Right lobe of liver (tissue), 4 donors: ENCODE measurements at regions not wholly inside any gene's neighbourhood (a gene's known extent, or its start where the extent isn't known, plus 50 kb on each side); places are given as distances from the start of the nearest gene placed in this dataset.

ENCODE experiments used
- POLR2A ChIP-seq: fragments of 450-650 bp; IDR thresholded peaks from one replicate; pipeline ENCODE4 v1.6.1; 2017; ENCODE audit warnings: antibody characterized with exemption, mild to moderate bottlenecking
- TF ChIP-seq, protein P1 (sequence below), 4 donors: fragments of 200-600 bp in 3 of 4; fragments of 450-650 bp in 1 of 4; IDR thresholded peaks; one replicate each; pipeline versions ENCODE4 v1.5.1 to v1.8.0; 2016 to 2022; ENCODE audit warnings: antibody characterized with exemption in 4 of 4, mild to moderate bottlenecking in 2 of 4
- donor health status: DM: no; HTN: no; CAD: no.
- donor health status: DM: no; HTN: no; CAD: no.
- donor health status: DM: no; HTN: yes; CAD: no.

DNA sequence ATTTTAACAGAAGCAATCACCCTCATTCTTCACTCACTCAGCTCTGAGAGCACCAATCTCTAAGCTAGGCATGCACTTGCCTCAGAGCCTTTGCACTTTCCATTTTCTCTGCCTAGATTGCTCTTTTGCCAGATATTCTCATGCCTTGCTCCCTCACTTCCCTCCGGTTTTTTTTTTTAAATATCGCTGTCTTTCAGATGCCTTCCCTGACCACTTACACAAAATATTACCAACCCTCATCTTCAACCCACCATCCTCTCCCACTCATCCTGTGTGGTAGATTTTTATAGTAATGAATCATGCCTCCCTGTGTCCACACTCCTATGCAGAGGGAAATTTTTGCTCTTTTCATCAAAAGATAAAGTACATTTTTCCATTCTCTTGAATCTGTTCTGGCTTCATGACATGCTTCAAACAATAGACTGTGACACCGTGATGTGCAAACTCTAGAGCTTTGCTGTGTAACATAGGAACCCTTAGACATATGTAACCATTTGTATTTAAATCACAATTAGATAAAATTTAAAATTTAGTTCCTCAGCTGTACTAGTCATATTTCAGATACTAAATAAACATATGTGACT is 437.1 kb downstream of the UTRN start:
- TF ChIP-seq POLR2A = no peak
- TF ChIP-seq, protein P1, sequence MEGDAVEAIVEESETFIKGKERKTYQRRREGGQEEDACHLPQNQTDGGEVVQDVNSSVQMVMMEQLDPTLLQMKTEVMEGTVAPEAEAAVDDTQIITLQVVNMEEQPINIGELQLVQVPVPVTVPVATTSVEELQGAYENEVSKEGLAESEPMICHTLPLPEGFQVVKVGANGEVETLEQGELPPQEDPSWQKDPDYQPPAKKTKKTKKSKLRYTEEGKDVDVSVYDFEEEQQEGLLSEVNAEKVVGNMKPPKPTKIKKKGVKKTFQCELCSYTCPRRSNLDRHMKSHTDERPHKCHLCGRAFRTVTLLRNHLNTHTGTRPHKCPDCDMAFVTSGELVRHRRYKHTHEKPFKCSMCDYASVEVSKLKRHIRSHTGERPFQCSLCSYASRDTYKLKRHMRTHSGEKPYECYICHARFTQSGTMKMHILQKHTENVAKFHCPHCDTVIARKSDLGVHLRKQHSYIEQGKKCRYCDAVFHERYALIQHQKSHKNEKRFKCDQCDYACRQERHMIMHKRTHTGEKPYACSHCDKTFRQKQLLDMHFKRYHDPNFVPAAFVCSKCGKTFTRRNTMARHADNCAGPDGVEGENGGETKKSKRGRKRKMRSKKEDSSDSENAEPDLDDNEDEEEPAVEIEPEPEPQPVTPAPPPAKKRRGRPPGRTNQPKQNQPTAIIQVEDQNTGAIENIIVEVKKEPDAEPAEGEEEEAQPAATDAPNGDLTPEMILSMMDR (IDR thresholded peaks at IDR 0.05) = no peak
